HG02588 (cell line): ENCODE measurements at regions not wholly inside any gene's neighbourhood (a gene's known extent, or its start where the extent isn't known, plus 50 kb on each side); places are given as distances from the start of the nearest gene placed in this dataset.

ENCODE experiments used
- ATAC-seq: cut with Tn5 transposase; IDR thresholded peaks from one replicate; pipeline ENCODE4 v1.9.1; 2021; ENCODE audit warnings: mild to moderate bottlenecking, moderate library complexity; ENCODE audit not compliant: unreplicated experiment

DNA sequence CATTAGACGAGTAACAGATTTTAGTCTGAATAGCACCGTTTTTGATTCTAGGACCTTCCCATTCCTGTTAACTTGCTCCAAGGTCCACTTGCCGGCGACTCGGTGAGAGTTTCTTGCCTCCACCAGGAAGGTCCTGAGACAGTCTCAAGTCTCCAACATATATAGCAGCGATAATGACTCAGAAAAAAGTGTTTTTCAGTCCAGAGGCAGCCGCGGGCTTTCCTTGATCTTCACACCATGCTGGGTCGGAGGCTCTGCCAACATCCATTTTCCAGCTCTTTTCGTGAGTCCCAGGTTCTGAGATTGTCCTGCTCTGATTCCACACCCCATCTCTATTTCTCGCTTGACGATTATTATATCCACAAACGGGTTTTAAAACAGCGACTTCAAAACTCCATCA, 170.5 kb downstream of the GPX5 start:
- ATAC-seq = no peak

DNA sequence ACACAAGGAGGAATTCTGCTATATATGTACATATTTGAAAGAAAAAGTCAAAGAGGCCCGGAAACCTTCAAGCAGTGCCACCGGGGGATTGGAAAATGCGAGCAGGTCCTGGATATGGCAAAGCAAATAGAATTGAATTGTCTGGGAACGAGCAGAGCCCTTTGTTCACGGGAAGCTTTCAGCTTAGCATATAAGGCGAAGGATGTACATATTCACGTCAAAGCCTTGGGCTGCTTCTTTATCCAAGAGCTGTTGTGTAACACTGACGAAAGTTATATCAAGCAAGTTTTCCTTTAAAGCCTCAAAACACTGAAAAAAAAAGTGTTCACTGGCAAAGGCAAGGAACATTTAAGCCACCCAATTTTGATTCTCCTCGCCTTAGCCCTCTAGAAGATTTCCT, 171.0 kb downstream of the GPX5 start:
- no peak for ATAC-seq

DNA sequence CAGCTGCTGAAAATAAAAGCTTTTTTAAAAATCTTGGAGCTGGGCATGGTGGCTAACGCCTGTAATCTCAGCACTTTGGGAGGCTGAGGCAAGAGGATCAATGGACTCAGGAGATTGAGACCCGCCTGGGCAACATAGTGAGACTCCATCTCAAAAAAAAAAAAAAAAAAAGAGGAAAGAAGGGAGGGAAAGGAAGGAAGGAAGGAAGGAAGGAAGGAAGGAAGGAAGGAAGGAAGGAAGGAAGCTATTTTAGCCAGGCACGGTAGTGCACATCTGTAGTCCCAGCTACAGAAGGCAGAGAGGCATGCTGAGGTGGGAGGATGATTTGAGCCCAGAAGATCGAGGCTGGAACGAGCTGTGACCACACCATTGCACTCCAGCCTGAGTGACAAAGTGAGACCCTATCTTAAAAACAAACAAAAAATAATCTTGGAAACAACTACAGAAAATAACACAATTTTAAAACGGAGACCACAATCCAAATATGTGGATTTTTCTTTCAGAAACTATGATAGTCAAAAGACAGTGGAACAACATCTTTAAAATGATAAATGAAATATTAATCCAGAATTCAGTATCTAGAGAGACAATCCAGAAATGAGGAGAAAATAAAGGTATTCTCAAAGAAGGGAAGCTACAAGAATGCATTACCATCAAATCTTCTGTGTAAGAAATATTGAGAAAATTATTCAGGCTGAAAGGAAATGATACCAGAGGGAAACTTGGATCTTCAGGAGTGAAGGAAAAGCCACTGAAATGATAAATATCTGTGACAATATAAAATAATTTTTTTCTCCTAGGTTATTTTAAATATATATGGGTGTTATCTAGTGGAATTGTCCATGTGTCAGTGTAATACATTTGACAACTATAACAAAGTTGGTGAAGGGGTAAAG, 182.0 kb downstream of the GPX5 start:
- no peak for ATAC-seq

DNA sequence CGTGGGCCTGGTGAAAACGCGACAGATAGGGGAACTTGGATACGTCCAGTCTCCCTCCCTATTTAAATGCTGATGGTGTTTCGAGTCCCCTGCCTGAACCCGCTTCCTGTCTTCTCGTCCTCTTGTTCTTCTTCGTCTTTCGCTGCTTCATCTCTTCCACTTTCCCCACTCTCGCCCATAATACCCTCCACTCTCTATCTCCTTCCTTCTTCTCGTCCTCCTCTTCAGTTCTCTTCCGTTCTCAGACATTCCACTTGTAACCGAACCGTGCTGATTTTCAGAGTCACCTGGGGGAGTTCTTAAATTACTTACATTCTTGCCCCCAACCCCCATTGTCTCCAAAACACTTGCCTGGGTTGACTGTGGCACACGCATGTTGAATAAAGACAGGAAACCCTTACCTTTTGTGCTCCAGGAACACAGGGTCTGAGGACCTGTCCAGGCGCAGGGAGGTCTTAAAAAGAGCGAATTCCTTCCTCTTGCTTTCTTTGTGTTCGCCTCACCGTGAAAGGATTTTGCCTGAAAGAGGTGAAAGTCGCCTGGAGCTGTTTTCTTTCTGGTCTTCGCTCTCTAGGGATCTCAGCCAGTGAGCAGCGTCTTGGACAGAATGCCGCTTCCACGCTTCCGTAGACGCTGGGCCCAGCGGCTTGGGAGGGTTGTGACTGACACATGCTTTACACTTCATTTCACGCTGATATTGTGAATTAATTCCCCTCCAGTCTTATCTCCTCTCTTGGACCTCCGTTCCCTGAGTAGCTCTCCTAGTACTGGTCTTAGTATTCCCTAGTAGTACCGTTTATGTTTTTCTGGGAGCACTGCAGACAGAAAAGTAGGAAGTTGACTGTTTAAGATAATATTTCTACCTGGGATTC, 184.0 kb downstream of the GPX5 start:
- ATAC-seq = no peak

DNA sequence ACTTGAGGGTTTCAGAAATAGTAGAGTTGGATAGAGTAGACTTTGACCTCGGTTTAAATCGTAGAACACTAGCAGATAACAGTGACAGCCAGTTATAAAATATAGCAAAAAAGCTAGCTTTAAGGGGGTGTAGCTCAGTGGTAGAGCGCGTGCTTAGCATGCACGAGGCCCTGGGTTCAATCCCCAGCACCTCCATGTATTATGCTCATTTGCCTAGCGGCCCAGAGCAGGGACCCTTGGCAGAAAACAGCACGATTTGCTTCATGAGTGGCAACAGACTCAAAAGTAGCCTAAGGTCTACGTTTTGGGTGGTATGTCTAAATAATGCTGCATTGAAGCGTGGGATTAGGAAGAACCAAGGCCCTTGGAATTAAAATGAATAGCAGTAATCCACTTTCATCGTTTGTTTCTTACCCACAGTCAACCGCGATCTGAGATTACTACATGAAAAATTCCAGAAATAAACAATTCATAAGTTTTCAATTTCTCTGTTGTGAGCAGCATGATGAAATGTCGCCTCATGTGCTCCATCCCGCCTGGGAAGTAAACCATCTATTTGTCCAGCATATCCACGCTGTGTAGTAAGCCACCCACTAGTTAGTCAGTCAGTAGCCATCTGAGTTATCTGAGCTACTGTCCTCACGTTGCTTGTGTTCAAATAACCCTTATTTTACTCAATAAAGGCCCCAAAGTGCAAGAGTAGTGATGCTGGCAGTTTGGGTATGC, 184.9 kb downstream of the GPX5 start:
- no peak for ATAC-seq

DNA sequence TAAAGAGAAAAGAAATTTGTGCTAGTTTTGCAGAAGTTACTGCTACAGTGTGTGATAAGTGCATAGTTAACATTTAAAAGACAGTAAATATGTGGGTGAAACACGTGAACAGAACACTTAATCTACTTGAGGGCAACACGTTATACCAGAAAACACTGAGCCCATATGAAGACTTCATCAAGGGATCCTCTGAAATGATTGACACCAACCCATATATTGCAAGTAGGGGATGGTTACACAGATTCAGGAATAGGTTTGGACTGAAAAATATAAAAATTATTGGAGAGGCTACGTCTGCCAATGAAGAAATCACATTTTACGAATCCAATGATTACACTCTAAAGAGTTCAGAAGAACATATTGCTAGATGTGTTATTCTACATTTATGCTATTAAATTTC, 185.6 kb downstream of the GPX5 start:
- no peak for ATAC-seq

DNA sequence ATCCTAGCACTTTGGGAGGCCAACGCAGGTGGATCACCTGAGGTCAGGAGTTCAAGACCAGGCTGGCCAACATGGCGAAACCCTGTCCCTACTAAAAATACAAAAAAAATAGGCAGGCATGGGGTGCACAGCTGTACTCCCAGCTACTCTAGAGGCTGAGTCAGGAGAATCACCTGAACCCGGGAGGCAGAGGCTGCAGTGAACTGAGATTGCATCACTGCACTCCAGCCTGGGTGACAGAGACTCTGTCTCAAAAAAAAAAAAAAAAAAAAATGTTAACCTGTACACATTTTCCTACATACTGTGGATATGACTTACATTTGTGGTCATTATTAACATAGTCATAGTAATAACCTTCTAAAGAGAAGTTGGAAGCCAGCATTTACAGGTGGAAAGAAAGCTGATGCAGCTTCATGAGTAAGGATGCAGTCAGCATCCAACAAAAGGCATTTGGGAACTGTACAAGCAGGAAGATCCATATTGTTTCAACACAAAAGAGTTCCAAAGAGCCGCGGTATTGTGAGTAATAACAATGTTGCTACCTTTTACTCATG, 186.2 kb downstream of the GPX5 start:
- no peak for ATAC-seq

DNA sequence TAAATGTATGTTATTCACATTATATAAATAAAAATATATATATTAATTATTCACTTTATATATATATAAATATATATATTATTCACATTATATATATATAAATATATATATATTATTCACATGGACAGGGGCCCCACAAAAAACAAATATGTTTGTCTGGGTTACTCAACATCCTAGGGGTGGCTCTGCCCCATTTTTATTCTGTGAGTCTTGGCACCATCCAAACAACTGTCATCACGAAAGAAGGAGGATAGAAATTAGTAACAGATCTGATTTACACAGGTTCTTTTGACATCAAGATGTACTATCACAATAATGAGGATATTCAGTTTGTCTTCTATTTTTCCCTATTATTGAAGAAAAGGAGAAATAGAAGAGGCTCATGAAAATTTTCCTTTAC, 187.3 kb downstream of the GPX5 start:
- ATAC-seq = no peak

DNA sequence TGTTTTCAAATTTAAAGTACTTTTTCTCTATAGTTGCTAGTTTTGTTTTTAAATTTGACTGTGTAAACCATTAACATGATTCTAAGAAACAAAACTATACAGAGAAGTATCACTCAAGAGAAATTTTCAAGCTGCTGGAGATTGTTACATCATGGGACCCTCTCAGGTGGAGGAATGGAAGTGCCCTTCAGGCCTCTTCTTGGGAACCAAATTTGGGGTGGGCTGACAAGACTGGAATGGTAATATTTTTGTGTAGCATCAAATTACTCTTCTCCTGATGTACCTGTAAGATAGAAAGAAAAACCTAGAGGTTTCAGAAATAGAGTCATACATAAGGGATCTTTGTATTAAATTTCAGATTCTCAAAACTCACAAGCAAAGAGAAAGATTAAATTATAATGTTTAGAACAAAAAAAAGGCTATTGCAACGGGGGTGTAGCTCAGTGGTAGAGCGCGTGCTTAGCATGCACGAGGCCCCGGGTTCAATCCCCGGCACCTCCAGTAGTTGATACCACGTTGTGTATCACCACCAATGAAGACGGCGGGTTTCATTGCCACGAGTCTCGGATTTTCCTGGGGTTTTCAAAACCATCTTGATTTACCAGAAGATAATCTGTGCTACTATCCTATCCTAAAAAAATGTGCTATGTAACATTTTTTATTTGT, 193.7 kb downstream of the GPX5 start:
- no peak for ATAC-seq

DNA sequence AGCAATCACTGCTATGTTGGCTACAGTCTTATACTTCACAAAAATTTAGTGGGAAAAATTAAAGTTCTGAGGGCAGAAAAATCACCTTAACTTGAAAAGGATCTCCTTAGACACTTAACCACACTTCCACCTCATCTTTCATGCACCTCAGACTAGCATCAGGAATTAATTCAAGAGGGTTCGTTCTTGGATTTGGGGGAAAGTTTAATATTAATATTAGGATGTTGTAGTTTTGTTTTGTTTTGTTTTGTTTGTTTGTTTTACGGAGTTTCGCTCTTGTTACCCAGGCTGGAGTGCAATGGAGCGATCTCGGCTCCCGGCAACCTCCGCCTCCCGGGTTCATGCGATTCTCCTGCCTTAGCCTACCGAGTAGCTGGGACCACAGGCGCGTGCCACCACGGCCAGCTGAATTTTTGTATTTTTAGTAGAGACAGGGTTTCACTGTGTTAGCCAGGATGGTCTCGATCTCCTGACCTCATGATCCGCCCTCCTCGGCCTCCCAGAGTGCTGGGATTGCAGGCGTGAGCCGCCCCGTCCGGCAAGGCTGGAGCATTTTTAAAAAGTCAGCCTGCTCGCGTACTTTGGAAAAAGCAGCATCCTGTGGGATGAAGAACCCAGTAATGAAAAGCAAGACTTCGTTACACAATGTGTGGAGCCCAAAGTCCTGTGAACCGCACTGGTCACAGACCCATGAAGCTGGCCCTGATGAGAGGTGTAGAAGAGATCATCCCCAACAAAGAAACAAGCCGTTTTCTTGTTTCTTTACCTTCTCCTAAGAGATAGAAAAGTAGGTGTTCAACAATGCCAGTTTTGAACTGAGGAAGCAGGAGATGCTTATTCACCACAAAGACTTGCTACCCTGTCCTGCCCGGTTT, 194.9 kb downstream of the GPX5 start:
- ATAC-seq = no peak

DNA sequence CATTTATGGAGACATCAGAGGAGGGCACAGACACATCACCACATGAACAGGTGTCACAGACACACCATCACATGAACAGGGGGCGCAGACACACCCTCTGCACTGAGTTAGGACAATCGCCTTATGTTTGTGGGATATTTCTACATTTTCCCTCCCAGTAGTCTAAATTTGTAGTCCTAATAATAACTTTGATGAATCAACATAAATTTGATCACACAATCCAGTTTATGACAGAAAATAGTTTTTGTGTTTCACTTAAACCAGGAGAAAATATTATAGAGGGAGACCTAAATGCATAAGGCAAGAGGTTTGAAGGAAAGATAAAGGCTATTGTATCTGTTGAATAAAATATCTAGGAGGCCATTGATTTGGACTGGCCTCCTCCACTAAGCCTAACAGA, 195.7 kb downstream of the GPX5 start:
- ATAC-seq = no peak

DNA sequence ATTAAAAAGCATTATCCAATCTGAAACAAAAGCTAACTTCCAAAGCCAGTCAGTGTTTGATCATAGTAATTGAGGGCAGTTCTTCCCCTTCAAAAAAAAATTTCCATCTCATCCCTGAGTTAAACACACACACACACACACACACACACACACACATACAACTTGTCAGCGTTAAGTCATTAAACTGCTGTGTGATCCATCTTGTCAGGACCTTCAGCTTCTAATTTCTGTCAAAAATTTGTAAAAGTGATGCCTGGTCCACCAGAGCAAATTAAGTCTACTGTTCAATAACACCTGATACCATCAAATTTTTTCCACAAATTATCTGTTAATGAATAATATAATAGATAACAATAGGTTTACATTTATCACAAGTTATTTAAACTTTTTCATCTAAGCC, 198.7 kb downstream of the GPX5 start:
- no peak for ATAC-seq

DNA sequence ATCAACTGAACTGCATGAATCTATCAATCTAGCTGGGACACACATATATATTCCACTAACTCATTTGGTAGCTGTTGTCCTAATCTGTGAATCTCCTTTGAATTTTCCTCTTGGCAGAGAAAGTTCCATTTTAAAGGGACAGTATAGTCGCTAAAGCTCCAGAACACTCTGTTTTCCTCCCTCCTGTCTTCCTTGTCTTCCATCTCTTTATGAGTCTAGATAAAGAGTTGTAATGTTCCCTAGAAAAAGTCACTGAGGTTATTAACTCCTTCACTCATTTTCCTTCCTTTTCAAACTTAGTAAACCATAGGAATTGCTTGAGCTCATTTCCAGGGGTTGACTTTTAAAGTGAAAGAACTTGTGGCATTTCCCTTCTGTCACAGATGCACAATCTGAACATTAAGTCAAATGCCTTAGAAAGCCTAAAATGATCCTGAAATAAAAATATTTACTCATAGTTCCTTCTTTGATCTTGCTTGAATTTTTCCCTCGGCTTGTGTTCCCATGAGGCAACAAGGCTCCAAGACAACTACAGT, 198.4 kb downstream of the TRIM27 start:
- ATAC-seq = no peak

DNA sequence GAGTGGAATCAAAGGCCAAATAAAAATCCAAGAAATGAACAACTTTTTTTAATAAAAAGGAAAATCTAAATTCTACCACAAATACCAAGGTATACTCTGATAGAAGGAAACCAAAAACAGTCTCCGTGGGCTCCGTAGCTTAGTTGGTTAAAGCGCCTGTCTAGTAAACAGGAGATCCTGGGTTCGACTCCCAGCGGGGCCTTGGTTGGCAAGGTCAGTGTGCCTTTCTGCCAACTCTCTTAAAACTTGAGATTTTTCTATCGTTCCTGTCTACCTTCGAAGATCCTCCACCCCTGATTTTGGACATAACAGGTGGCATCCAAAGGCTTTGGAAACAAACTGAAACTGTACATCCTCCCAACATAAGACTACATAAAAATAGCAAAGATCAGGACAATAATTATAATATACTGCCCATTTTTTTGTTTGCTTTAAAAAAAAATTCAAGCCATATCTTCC, 197.9 kb downstream of the TRIM27 start:
- no peak for ATAC-seq

DNA sequence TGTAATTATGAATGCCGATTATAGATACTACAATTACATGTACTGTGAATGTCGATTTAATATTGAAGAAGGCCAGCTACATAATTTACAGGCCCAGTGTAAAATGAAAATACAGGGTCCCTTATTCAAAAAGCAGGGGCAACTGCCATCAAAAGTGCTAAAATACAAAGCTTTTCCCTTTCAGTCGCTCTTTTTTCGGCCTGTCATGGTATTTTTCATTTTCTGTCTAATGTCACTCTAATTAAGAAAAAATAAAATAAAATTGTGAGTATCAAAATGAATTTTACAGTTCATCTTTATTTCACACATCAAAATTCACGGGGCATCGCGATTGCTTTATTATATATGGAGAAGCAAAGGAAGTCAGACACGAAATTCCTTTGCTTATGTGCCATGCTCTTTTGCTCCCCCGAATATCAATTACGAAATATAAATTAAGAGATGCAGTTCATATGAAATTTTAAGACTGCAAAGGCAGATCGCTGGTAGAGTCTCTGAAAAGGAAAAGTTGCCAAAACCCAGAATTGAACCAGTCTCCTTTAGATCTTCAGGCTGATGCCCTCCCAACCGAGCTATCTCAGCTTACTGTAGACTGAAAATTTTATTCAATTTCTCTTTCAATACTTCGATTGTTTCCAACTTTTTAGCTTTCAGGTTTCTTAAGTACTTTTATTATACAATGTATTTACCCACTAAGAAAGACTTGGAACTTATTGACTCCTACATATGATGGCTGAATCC, 197.0 kb downstream of the TRIM27 start:
- ATAC-seq = no peak

DNA sequence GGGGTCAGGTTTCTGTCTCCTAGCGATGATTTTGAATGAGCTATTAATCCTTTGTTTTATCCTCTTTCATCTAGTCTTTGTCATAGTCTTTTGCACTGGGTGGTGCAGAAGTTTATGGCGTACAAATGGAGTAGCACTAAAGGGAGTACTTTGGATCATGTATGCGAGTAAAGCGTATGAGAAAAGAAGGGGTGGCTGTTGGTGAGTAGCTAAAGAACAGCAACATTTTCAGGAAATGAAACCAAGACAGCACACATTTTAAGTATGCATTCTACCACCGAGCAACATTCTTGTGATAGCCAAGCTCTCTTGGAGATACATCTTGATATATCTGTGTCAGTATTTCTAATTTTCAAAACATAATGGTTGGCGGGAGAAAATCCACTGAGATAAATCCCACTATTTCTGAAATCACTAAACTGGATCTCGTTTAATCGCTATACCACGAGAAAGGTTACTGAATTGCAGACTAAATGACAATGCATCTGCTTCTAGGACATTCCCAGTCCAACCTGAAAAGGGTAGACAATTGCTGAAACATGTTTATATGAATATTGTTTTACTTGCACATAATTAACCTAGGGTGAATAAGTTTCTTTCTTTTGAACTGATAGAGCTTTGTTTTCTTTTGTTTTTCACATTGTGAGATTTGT, 196.1 kb downstream of the TRIM27 start:
- no peak for ATAC-seq

DNA sequence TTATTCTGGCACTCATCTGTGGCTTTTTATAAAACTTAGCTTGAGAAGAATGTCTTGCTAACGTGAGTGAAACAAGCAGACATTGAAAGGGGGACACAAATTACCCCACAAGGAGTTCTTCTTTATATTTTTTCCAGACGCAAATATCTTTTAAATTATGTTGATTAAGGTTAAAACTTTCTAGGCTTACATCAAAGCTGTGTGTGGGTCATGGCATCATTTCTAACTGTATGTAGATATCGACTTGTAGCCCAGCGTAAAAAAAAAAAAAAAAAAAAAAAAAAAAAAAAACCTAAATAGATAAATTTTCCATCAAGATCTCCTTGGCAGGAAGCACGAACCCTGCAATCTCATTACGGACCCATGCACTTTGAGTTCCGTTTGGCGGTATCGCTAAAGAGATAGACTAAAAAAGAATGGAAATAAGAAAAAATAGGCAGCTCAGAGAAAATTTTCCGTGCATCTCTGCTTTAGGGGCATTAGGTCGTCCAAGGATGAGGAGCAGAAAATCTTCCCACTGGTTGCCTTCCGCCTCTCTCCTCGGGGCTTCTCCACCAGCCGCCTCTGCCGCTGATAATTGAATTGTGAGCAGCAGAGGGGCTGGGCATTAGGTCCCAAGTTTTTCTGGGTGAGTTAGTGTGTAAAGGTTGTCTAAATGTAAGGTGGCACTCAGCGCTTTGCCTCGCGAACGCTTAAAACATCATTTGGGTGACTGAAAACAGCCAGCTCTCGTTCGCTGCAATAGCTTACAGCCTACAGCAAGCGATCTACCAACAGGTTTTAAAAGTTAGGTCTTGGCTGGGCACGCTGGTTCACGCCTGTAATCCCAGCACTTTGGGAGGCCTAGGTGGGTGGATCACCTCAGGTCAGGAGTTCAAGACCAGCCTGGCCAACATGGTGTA, 194.0 kb downstream of the TRIM27 start:
- ATAC-seq = no peak
